BE2C (cell line): ENCODE measurements at regions not wholly inside any gene's neighbourhood (a gene's known extent, or its start where the extent isn't known, plus 50 kb on each side); places are given as distances from the start of the nearest gene placed in this dataset.

Experiments
- DNase-seq: peaks from one replicate; pipeline ENCODE4 v3.0.0-alpha.2; 2020
- H3K27me3 ChIP-seq: fragments of 250-450 bp; sonication (Bioruptor Pico); 2 replicates; pipeline ENCODE4 v1.5.1; 2020; ENCODE audit warnings: mild to moderate bottlenecking
- H3K36me3 ChIP-seq: fragments of 250-450 bp; sonication (Bioruptor Pico); 2 replicates; pipeline ENCODE4 v1.5.1; 2020; ENCODE audit warnings: mild to moderate bottlenecking
- H3K4me1 ChIP-seq: fragments of 250-450 bp; sonication (Bioruptor Pico); 2 replicates; pipeline ENCODE4 v1.5.1; 2020
- H3K4me3 ChIP-seq: 2 replicates; pipeline ENCODE4 v1.5.1; 2011; ENCODE audit warnings: low read depth, low read length
- H3K9me3 ChIP-seq: fragments of 250-450 bp; sonication (Bioruptor Pico); 2 replicates; pipeline ENCODE4 v1.5.1; 2020
- CTCF ChIP-seq: IDR thresholded peaks from 2 replicates; pipeline ENCODE4 v1.5.1; 2012; ENCODE audit warnings: mild to moderate bottlenecking, low read depth, low read length

GRCh38 chr2:221304916-221305315 is 267.2 kb downstream of the EPHA4 start:
- Histone ChIP-seq H3K4me3 (no peak overlapping the region), H3K9me3 (no peaks in the 10 kb centered on the region), H3K4me1 (no peaks in the 10 kb centered on the region), H3K27me3 (no peaks in the 10 kb centered on the region), H3K36me3 (no peaks in the 10 kb centered on the region)
- TF ChIP-seq CTCF: no peak
- no peak for DNase-seq

- peaks cover 2% of the 10 kb centered on the region; the same call in 1 of the 2 replicates for H3K27me3 ChIP-seq
- no peak for DNase-seq
Observed at GRCh38 chr2:221308507-221309066, 263.5 kb downstream of the EPHA4 start.

GRCh38 chr2:221309892-221310583 is 262.1 kb downstream of the EPHA4 start:
- peaks cover 2% of the 10 kb centered on the region; the same call in 1 of the 2 replicates for H3K27me3 ChIP-seq
- no peak for DNase-seq

More at GRCh38 chr2:221308507-221309066, 263.5 kb downstream of the EPHA4 start:
- TF ChIP-seq CTCF: no peak
- Histone ChIP-seq H3K9me3 (no peaks in the 10 kb centered on the region), H3K4me1 (no peaks in the 10 kb centered on the region), H3K4me3 (no peak overlapping the region), H3K36me3 (no peaks in the 10 kb centered on the region)

GRCh38 chr2:221310730-221311129 is 261.4 kb downstream of the EPHA4 start:
- H3K9me3 ChIP-seq: no peaks in the 10 kb centered on the region
- DNase-seq: no peak
- H3K36me3 ChIP-seq: no peaks in the 10 kb centered on the region
- peaks cover 2% of the 10 kb centered on the region; the same call in 1 of the 2 replicates for H3K27me3 ChIP-seq
- H3K4me3 ChIP-seq: no peak overlapping the region
- H3K4me1 ChIP-seq: no peaks in the 10 kb centered on the region
- TF ChIP-seq CTCF: no peak

More at GRCh38 chr2:221309892-221310583, 262.1 kb downstream of the EPHA4 start:
- Histone ChIP-seq H3K4me1 (no peaks in the 10 kb centered on the region), H3K9me3 (no peaks in the 10 kb centered on the region), H3K36me3 (no peaks in the 10 kb centered on the region), H3K4me3 (no peak overlapping the region)
- TF ChIP-seq CTCF: no peak

- H3K36me3 ChIP-seq: no peaks in the 10 kb centered on the region
Observed at GRCh38 chr2:221312634-221313033, 259.5 kb downstream of the EPHA4 start.

More at GRCh38 chr2:221312634-221313033, 259.5 kb downstream of the EPHA4 start:
- no peaks in the 10 kb centered on the region for H3K9me3 ChIP-seq
- H3K27me3 ChIP-seq: peaks cover 2% of the 10 kb centered on the region; the same call in 1 of the 2 replicates
- TF ChIP-seq CTCF: no peak
- no peaks in the 10 kb centered on the region for H3K4me1 ChIP-seq
- H3K4me3 ChIP-seq: no peak overlapping the region
- DNase-seq: no peak
